Loucy (cell line): ENCODE measurements at regions not wholly inside any gene's neighbourhood (a gene's known extent, or its start where the extent isn't known, plus 50 kb on each side); places are given as distances from the start of the nearest gene placed in this dataset.

Experiments used
- H2AFZ ChIP-seq: fragments of 200-600 bp; sonication (generic); 2 replicates; pipeline ENCODE4 v1.6.0; 2016; ENCODE audit warnings: antibody characterized with exemption, mild to moderate bottlenecking, low read length, moderate library complexity
- H3F3A ChIP-seq: fragments of 200-600 bp; 2 replicates; pipeline ENCODE4 v1.6.0; 2016; ENCODE audit warnings: antibody characterized with exemption, low read depth, mild to moderate bottlenecking
- H3K27me3 ChIP-seq: fragments of 200-600 bp; sonication (generic); 2 replicates; pipeline ENCODE4 v1.6.1; 2014; ENCODE audit warnings: low read length, mild to moderate bottlenecking; ENCODE audit not compliant: insufficient read depth, poor library complexity, severe bottlenecking
- H3K36me3 ChIP-seq: fragments of 200-600 bp; sonication (generic); 2 replicates; pipeline ENCODE4 v1.6.1; 2016; ENCODE audit warnings: low read length; ENCODE audit not compliant: insufficient read depth
- H3K4me1 ChIP-seq: fragments of 200-600 bp; sonication (generic); 2 replicates; pipeline ENCODE4 v1.5.1; 2014; ENCODE audit warnings: low read length, mild to moderate bottlenecking; ENCODE audit not compliant: insufficient read depth, poor library complexity, severe bottlenecking
- H3K4me2 ChIP-seq: fragments of 200-600 bp; sonication (generic); 2 replicates; pipeline ENCODE4 v1.6.0; 2014; ENCODE audit warnings: antibody characterized with exemption, low read length, low read depth, mild to moderate bottlenecking; ENCODE audit not compliant: poor library complexity, severe bottlenecking
- H3K4me3 ChIP-seq: fragments of 200-600 bp; sonication (generic); 2 replicates; pipeline ENCODE4 v1.5.1; 2014; ENCODE audit warnings: low read length, mild to moderate bottlenecking, mixed read lengths; ENCODE audit not compliant: poor library complexity, severe bottlenecking
- H3K79me2 ChIP-seq: fragments of 200-600 bp; sonication (generic); 2 replicates; pipeline ENCODE4 v1.6.1; 2014; ENCODE audit warnings: low read length; ENCODE audit not compliant: insufficient read depth
- H3K9ac ChIP-seq: fragments of 200-600 bp; sonication (generic); 2 replicates; pipeline ENCODE4 v1.6.0; 2014; ENCODE audit warnings: mild to moderate bottlenecking, low read depth, low read length, moderate library complexity; ENCODE audit not compliant: poor library complexity, severe bottlenecking
- H3K9me2 ChIP-seq: fragments of 200-600 bp; sonication (generic); replicated peaks from 2 replicates; pipeline ENCODE4 v1.6.1; 2016; ENCODE audit warnings: low read depth, low read length, mixed read lengths
- H3K9me3 ChIP-seq: fragments of 200-600 bp; sonication (generic); 2 replicates; pipeline ENCODE4 v1.6.1; 2014; ENCODE audit warnings: mild to moderate bottlenecking, antibody characterized with exemption, low read length, low read depth; ENCODE audit not compliant: insufficient read depth
- H4K20me1 ChIP-seq: fragments of 200-600 bp; sonication (generic); 2 replicates; pipeline ENCODE4 v1.6.0; 2014; ENCODE audit warnings: antibody characterized with exemption, low read length, mild to moderate bottlenecking; ENCODE audit not compliant: insufficient read depth, poor library complexity, severe bottlenecking
- CTCF ChIP-seq: fragments of 200-600 bp; sonication (generic); conservative IDR thresholded peaks from 2 replicates; pipeline ENCODE4 v1.5.1; 2014; ENCODE audit warnings: mild to moderate bottlenecking, antibody characterized with exemption, low read length
- EZH2phosphoT487 ChIP-seq: fragments of 200-600 bp; IDR thresholded peaks from 2 replicates; pipeline ENCODE4 v1.6.1; 2018; ENCODE audit warnings: antibody characterized with exemption, mild to moderate bottlenecking, moderate library complexity, borderline replicate concordance

- H3K4me3 ChIP-seq, result no peak overlapping the region
- H3K9ac ChIP-seq, result peak overlapping the region; percentile 84
- H3K9me3 ChIP-seq, result peaks cover 8% of the 10 kb centered on the region
- no peaks in the 10 kb centered on the region for H3K9me2 ChIP-seq
- H3K36me3 ChIP-seq, result no peaks in the 10 kb centered on the region
- H3F3A ChIP-seq, result peaks cover 20% of the 10 kb centered on the region
- H3K4me2 ChIP-seq, result no peak overlapping the region
- peaks cover 74% of the 10 kb centered on the region for H3K4me1 ChIP-seq
- H4K20me1 ChIP-seq, result no peaks in the 10 kb centered on the region
- TF ChIP-seq CTCF, result no peak
- TF ChIP-seq EZH2phosphoT487, result no peak
- H2AFZ ChIP-seq, result no peak overlapping the region
- no peaks in the 10 kb centered on the region for H3K27me3 ChIP-seq
- no peaks in the 10 kb centered on the region for H3K79me2 ChIP-seq
Measured at GRCh38 chr6:14380086-14380820, 262.7 kb downstream of the CD83 start.

- H3K4me1 ChIP-seq, result peaks cover 74% of the 10 kb centered on the region
- peak overlapping the region; percentile 18 for H3K4me3 ChIP-seq
- H3K9me3 ChIP-seq, result peaks cover 8% of the 10 kb centered on the region
- H3K36me3 ChIP-seq, result no peaks in the 10 kb centered on the region
- H3K9ac ChIP-seq, result peak overlapping the region; percentile 84
- H3K27me3 ChIP-seq, result no peaks in the 10 kb centered on the region
- H3K4me2 ChIP-seq, result peak overlapping the region; percentile 64
- TF ChIP-seq EZH2phosphoT487 (no peak), CTCF (no peak)
- H2AFZ ChIP-seq, result no peak overlapping the region
- H3K79me2 ChIP-seq, result no peaks in the 10 kb centered on the region
- H3K9me2 ChIP-seq, result no peaks in the 10 kb centered on the region
- peaks cover 20% of the 10 kb centered on the region for H3F3A ChIP-seq
- H4K20me1 ChIP-seq, result no peaks in the 10 kb centered on the region
Measured at GRCh38 chr6:14380901-14381828, 263.6 kb downstream of the CD83 start.

GRCh38 chr6:14381829-14382677, 264.5 kb downstream of the CD83 start:
- TF ChIP-seq CTCF, result peak; percentile 33
- TF ChIP-seq EZH2phosphoT487, result no peak
- H3K36me3 ChIP-seq, result no peaks in the 10 kb centered on the region
- peaks cover 20% of the 10 kb centered on the region for H3F3A ChIP-seq
- H3K4me1 ChIP-seq, result peaks cover 77% of the 10 kb centered on the region
- peak overlapping the region; percentile 64 for H3K4me2 ChIP-seq
- peak overlapping the region; percentile 18 for H3K4me3 ChIP-seq
- no peak overlapping the region for H2AFZ ChIP-seq
- H3K79me2 ChIP-seq, result no peaks in the 10 kb centered on the region
- no peaks in the 10 kb centered on the region for H3K9me2 ChIP-seq
- peaks cover 8% of the 10 kb centered on the region for H3K9me3 ChIP-seq
- peak overlapping the region; percentile 84 for H3K9ac ChIP-seq
- H3K27me3 ChIP-seq, result no peaks in the 10 kb centered on the region
- H4K20me1 ChIP-seq, result no peaks in the 10 kb centered on the region
